ENCODE measurements at regions not wholly inside any gene's neighbourhood (a gene's known extent, or its start where the extent isn't known, plus 50 kb on each side); places are given as distances from the start of the nearest gene placed in this dataset.

GRCh38 chr3:102237838-102238237 is 197.0 kb upstream of the ZPLD1 start:
- FAIRE-seq (no peak), ATAC-seq (no peak), DNase-seq (ENCODE audit: low spot score) (no peak)
- H3K27me3 ChIP-seq (ENCODE audit: control insufficient read depth in 1 of 2, insufficient read depth in 2 of 2, low read length in 2 of 2), result no peaks in the 10 kb centered on the region
- in situ Hi-C loops (cut with HindIII; ENCODE audit: extremely low pct_ligation_motif_present, low pct_unique_long_range_greater_than_20kb) (loop anchor here (5.0 kb wide), 1 partner anchor 294 kb away; no protein-coding TSS in a partner anchor), intact Hi-C loops (cut with micrococcal nuclease; ENCODE audit: unreplicated experiment) (no loop called here)
- no peaks in the 10 kb centered on the region for H3K9me3 ChIP-seq (ENCODE audit: low read length)
- ChIA-PET POLR2A (no interaction called here), CTCF (ENCODE audit: low intra/inter-chr PET ratio, low total read pairs) (no interaction called here)
- 3% methylated on average over 2 of the region's 2 CpGs for WGBS (ENCODE audit: low lambda C conversion rate)
- no peak overlapping the region for H3K9ac ChIP-seq (ENCODE audit: insufficient read depth, low read depth, low read length)
- BruUV-seq (replicated peaks), result no TSS peak
- H4K20me1 ChIP-seq (ENCODE audit: insufficient read depth, low read length), result no peaks in the 10 kb centered on the region
- no peaks in the 10 kb centered on the region for H3K4me1 ChIP-seq (ENCODE audit: insufficient read depth, low read length)
- TF ChIP-seq ZNF556 (CRISPR knock-in tag; IDR thresholded peaks at IDR 0.05; ENCODE audit: borderline replicate concordance) (no peak), SNRNP70 (IDR thresholded peaks at IDR 0.05; ENCODE audit: low read depth, low read length) (no peak), PTBP1 (IDR thresholded peaks at IDR 0.05; ENCODE audit: low read depth, low read length, poor library complexity, severe bottlenecking) (no peak), ZNF264 (CRISPR knock-in tag; IDR thresholded peaks at IDR 0.05) (no peak)
- no peak overlapping the region for H3K4me3 ChIP-seq (replicated peaks in 1 of 3; ENCODE audit: insufficient read depth in 1 of 3, low read depth in 2 of 3, low read length in 3 of 3)
- H3K79me2 ChIP-seq (ENCODE audit: insufficient read depth, low read length), result no peaks in the 10 kb centered on the region
- no peaks in the 10 kb centered on the region for H3K36me3 ChIP-seq (replicated peaks in 1 of 2; ENCODE audit: control insufficient read depth in 1 of 2, insufficient read depth in 2 of 2, low read length in 2 of 2)
- H2AFZ ChIP-seq (ENCODE audit: low read length), result no peak overlapping the region
- H3K4me2 ChIP-seq (ENCODE audit: low read depth, low read length), result no peak overlapping the region
- no peak overlapping the region for H3K27ac ChIP-seq (ENCODE audit: extremely low read length, insufficient read depth, low read length)

GRCh38 chr3:102238362-102238761 is 196.5 kb upstream of the ZPLD1 start:
- DNase-seq (ENCODE audit: low spot score), result no peak
- Histone ChIP-seq H2AFZ (ENCODE audit: low read length) (no peak overlapping the region), H3K27ac (ENCODE audit: extremely low read length, insufficient read depth, low read length) (no peak overlapping the region), H3K4me3 (replicated peaks in 1 of 3; ENCODE audit: insufficient read depth in 1 of 3, low read depth in 2 of 3, low read length in 3 of 3) (no peak overlapping the region), H3K4me2 (ENCODE audit: low read depth, low read length) (no peak overlapping the region), H3K4me1 (ENCODE audit: insufficient read depth, low read length) (no peaks in the 10 kb centered on the region), H3K9me3 (ENCODE audit: low read length) (no peaks in the 10 kb centered on the region), H3K79me2 (ENCODE audit: insufficient read depth, low read length) (no peaks in the 10 kb centered on the region), H3K27me3 (ENCODE audit: control insufficient read depth in 1 of 2, insufficient read depth in 2 of 2, low read length in 2 of 2) (no peaks in the 10 kb centered on the region), H3K36me3 (replicated peaks in 1 of 2; ENCODE audit: control insufficient read depth in 1 of 2, insufficient read depth in 2 of 2, low read length in 2 of 2) (no peaks in the 10 kb centered on the region), H4K20me1 (ENCODE audit: insufficient read depth, low read length) (no peaks in the 10 kb centered on the region), H3K9ac (ENCODE audit: insufficient read depth, low read depth, low read length) (no peak overlapping the region)
- ChIA-PET POLR2A (no interaction called here), CTCF (ENCODE audit: low intra/inter-chr PET ratio, low total read pairs) (no interaction called here)
- in situ Hi-C loops (cut with HindIII; ENCODE audit: extremely low pct_ligation_motif_present, low pct_unique_long_range_greater_than_20kb), result loop anchor here (5.0 kb wide), 1 partner anchor 294 kb away; no protein-coding TSS in a partner anchor
- ATAC-seq, result no peak
- intact Hi-C loops (cut with micrococcal nuclease; ENCODE audit: unreplicated experiment), result no loop called here
- no TSS peak for BruUV-seq (replicated peaks)
- FAIRE-seq, result no peak
- TF ChIP-seq PRPF4 (IDR thresholded peaks at IDR 0.05; ENCODE audit: low read depth, low read length, poor library complexity, severe bottlenecking) (no peak), BCLAF1 (IDR thresholded peaks at IDR 0.05) (no peak), ZNF841 (CRISPR knock-in tag; IDR thresholded peaks at IDR 0.05; ENCODE audit: borderline replicate concordance) (no peak), SNAPC2 (CRISPR knock-in tag; IDR thresholded peaks at IDR 0.05) (no peak), FOXK2 (IDR thresholded peaks at IDR 0.05) (no peak), E2F1 (CRISPR knock-in tag; IDR thresholded peaks at IDR 0.05) (no peak), ZBTB26 (CRISPR knock-in tag; IDR thresholded peaks at IDR 0.05; ENCODE audit: borderline replicate concordance) (no peak), PITX1 (CRISPR knock-in tag; IDR thresholded peaks at IDR 0.05) (no peak), ZNF850 (CRISPR knock-in tag; conservative IDR thresholded peaks at IDR 0.05) (no peak), SAP130 (CRISPR knock-in tag; IDR thresholded peaks at IDR 0.05; ENCODE audit: low read depth) (no peak), ZNF124 (CRISPR knock-in tag; IDR thresholded peaks at IDR 0.05) (no peak), SRSF9 (IDR thresholded peaks at IDR 0.05; ENCODE audit: borderline replicate concordance, insufficient read depth, low read depth, low read length, poor library complexity, severe bottlenecking) (no peak)
